HG02840 (cell line): ENCODE measurements at regions not wholly inside any gene's neighbourhood (a gene's known extent, or its start where the extent isn't known, plus 50 kb on each side); places are given as distances from the start of the nearest gene placed in this dataset.

Experiments
- ATAC-seq: cut with Tn5 transposase; IDR thresholded peaks from one replicate; pipeline ENCODE4 v1.9.1; 2021; ENCODE audit warnings: mild to moderate bottlenecking, moderate library complexity, moderate number of reproducible peaks; ENCODE audit not compliant: unreplicated experiment, low FRiP score

GRCh38 chr9:18421391-18421790 lies 52.6 kb upstream of the ADAMTSL1 start:
- no peak for ATAC-seq

DNA sequence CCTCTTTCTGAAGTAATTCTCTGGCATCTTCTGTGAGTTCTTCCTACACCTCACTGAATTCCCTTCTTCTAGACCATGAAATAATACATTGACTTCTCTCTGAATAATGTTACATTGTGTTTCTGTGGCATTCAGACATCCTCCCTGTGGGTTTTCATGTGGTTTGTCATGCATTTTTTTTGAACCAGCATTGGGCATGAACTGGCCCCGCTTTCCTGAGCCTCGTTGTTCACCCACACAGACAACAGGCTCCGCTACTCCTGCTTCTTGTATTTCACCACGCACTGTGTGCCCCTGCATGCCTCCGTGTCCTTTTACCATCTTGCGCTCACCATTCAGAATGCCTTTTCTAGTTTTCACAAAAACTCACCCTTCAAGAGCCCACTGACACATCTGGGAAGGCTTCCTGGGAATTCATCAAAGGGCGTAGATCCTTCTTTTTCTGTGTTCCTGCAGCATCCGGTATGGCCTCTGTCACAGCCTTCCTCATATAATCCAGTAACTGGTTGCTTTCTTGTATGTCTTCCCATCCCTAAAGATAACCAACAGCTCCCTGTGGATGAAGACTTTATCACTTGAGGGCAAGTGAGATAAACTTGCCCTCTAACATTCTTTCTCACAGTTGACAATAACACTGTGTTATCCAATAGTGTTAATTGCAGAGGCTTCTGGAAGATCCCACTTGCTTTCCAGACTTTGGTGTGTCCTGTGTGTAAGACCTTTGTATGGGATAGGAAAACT lies 51.5 kb upstream of the ADAMTSL1 start:
- ATAC-seq: no peak

- no peak for ATAC-seq
Measured at GRCh38 chr9:18423791-18424531, 50.0 kb upstream of the ADAMTSL1 start.
